ENCODE measurements at regions not wholly inside any gene's neighbourhood (a gene's known extent, or its start where the extent isn't known, plus 50 kb on each side); places are given as distances from the start of the nearest gene placed in this dataset.

- Histone ChIP-seq H3K27ac (no peak overlapping the region), H3K36me3 (ENCODE audit: insufficient read depth, low read length) (no peaks in the 10 kb centered on the region), H3K9ac (ENCODE audit: insufficient read length) (no peak overlapping the region), H3K4me3 (no peak overlapping the region), H3K9me3 (ENCODE audit: low read depth, low read length) (peaks cover 3% of the 10 kb centered on the region; the same call in 1 of the 2 replicates)
- DNase-seq (ENCODE audit: low read depth, low spot score) = no peak
- TF ChIP-seq EZH2 (IDR thresholded peaks at IDR 0.05) (no peak), POLR2AphosphoS5 (IDR thresholded peaks at IDR 0.05; ENCODE audit: borderline replicate concordance, low read depth, low read length) (no peak), FOXP2 (optimal IDR thresholded peaks at IDR 0.05; ENCODE audit: control extremely low read depth, extremely low read length, insufficient read depth) (no peak)
These were observed 251.2 kb upstream of the RORB start for GRCh38 chr9:74245866-74246497.

- Histone ChIP-seq H3K9me3 (ENCODE audit: low read depth, low read length) (no peaks in the 10 kb centered on the region), H3K9ac (ENCODE audit: insufficient read length) (no peak overlapping the region), H3K27ac (no peak overlapping the region), H3K36me3 (ENCODE audit: insufficient read depth, low read length) (no peaks in the 10 kb centered on the region), H3K4me3 (no peak overlapping the region)
- no peak for TF ChIP-seq EZH2 (IDR thresholded peaks at IDR 0.05)
- no peak for TF ChIP-seq FOXP2 (optimal IDR thresholded peaks at IDR 0.05; ENCODE audit: control extremely low read depth, extremely low read length, insufficient read depth)
- no peak for TF ChIP-seq POLR2AphosphoS5 (IDR thresholded peaks at IDR 0.05; ENCODE audit: borderline replicate concordance, low read depth, low read length)
- DNase-seq (ENCODE audit: low read depth, low spot score) = no peak
These were observed 241.6 kb upstream of the RORB start for GRCh38 chr9:74255489-74255984.

- no peak for DNase-seq (ENCODE audit: low read depth, low spot score)
- H3K27ac ChIP-seq = no peak overlapping the region
- H3K9ac ChIP-seq (ENCODE audit: insufficient read length) = no peak overlapping the region
- TF ChIP-seq POLR2AphosphoS5 (IDR thresholded peaks at IDR 0.05; ENCODE audit: borderline replicate concordance, low read depth, low read length) = no peak
- no peak for TF ChIP-seq FOXP2 (optimal IDR thresholded peaks at IDR 0.05; ENCODE audit: control extremely low read depth, extremely low read length, insufficient read depth)
- TF ChIP-seq EZH2 (IDR thresholded peaks at IDR 0.05) = no peak
- H3K9me3 ChIP-seq (ENCODE audit: low read depth, low read length) = no peaks in the 10 kb centered on the region
- no peaks in the 10 kb centered on the region for H3K36me3 ChIP-seq (ENCODE audit: insufficient read depth, low read length)
- H3K4me3 ChIP-seq = no peak overlapping the region
These were observed 221.1 kb upstream of the RORB start for GRCh38 chr9:74275872-74276508.

- Histone ChIP-seq H3K4me3 (no peak overlapping the region), H3K9ac (ENCODE audit: insufficient read length) (no peak overlapping the region), H3K36me3 (ENCODE audit: insufficient read depth, low read length) (no peaks in the 10 kb centered on the region), H3K27ac (no peak overlapping the region), H3K9me3 (ENCODE audit: low read depth, low read length) (no peaks in the 10 kb centered on the region)
- DNase-seq (ENCODE audit: low read depth, low spot score) = no peak
- TF ChIP-seq FOXP2 (optimal IDR thresholded peaks at IDR 0.05; ENCODE audit: control extremely low read depth, extremely low read length, insufficient read depth) (no peak), POLR2AphosphoS5 (IDR thresholded peaks at IDR 0.05; ENCODE audit: borderline replicate concordance, low read depth, low read length) (no peak)
These were observed 219.6 kb upstream of the RORB start for GRCh38 chr9:74277532-74277931.

- no peak overlapping the region for H3K4me3 ChIP-seq
- no peak overlapping the region for H3K9ac ChIP-seq (ENCODE audit: insufficient read length)
- TF ChIP-seq FOXP2 (optimal IDR thresholded peaks at IDR 0.05; ENCODE audit: control extremely low read depth, extremely low read length, insufficient read depth) (no peak), EZH2 (IDR thresholded peaks at IDR 0.05) (no peak), POLR2AphosphoS5 (IDR thresholded peaks at IDR 0.05; ENCODE audit: borderline replicate concordance, low read depth, low read length) (no peak)
- no peak overlapping the region for H3K27ac ChIP-seq
- no peaks in the 10 kb centered on the region for H3K36me3 ChIP-seq (ENCODE audit: insufficient read depth, low read length)
- DNase-seq (ENCODE audit: low read depth, low spot score) = no peak
- no peaks in the 10 kb centered on the region for H3K9me3 ChIP-seq (ENCODE audit: low read depth, low read length)
These were observed 215.5 kb upstream of the RORB start for GRCh38 chr9:74281674-74282073.

GRCh38 chr9:74282526-74283253, 214.4 kb upstream of the RORB start:
- no peaks in the 10 kb centered on the region for H3K36me3 ChIP-seq (ENCODE audit: insufficient read depth, low read length)
- H3K4me3 ChIP-seq = no peak overlapping the region
- H3K9ac ChIP-seq (ENCODE audit: insufficient read length) = no peak overlapping the region
- no peak overlapping the region for H3K27ac ChIP-seq
- H3K9me3 ChIP-seq (ENCODE audit: low read depth, low read length) = no peaks in the 10 kb centered on the region
- no peak for DNase-seq (ENCODE audit: low read depth, low spot score)
- TF ChIP-seq FOXP2 (optimal IDR thresholded peaks at IDR 0.05; ENCODE audit: control extremely low read depth, extremely low read length, insufficient read depth) (no peak), POLR2AphosphoS5 (IDR thresholded peaks at IDR 0.05; ENCODE audit: borderline replicate concordance, low read depth, low read length) (no peak), EZH2 (IDR thresholded peaks at IDR 0.05) (no peak)

GRCh38 chr9:74284581-74285450, 212.3 kb upstream of the RORB start:
- H3K9me3 ChIP-seq (ENCODE audit: low read depth, low read length) = no peaks in the 10 kb centered on the region
- H3K9ac ChIP-seq (ENCODE audit: insufficient read length) = no peak overlapping the region
- TF ChIP-seq FOXP2 (optimal IDR thresholded peaks at IDR 0.05; ENCODE audit: control extremely low read depth, extremely low read length, insufficient read depth) = no peak
- no peak overlapping the region for H3K4me3 ChIP-seq
- no peaks in the 10 kb centered on the region for H3K36me3 ChIP-seq (ENCODE audit: insufficient read depth, low read length)
- no peak overlapping the region for H3K27ac ChIP-seq
- DNase-seq (ENCODE audit: low read depth, low spot score) = no peak

- Histone ChIP-seq H3K9me3 (ENCODE audit: low read depth, low read length) (no peaks in the 10 kb centered on the region), H3K36me3 (ENCODE audit: insufficient read depth, low read length) (no peaks in the 10 kb centered on the region), H3K9ac (ENCODE audit: insufficient read length) (no peak overlapping the region), H3K4me3 (no peak overlapping the region), H3K27ac (no peak overlapping the region)
- DNase-seq (ENCODE audit: low read depth, low spot score) = no peak
- TF ChIP-seq EZH2 (IDR thresholded peaks at IDR 0.05) (no peak), POLR2AphosphoS5 (IDR thresholded peaks at IDR 0.05; ENCODE audit: borderline replicate concordance, low read depth, low read length) (no peak), FOXP2 (optimal IDR thresholded peaks at IDR 0.05; ENCODE audit: control extremely low read depth, extremely low read length, insufficient read depth) (no peak)
These were observed 203.7 kb upstream of the RORB start for GRCh38 chr9:74293479-74293878.
